ENCODE measurements at regions not wholly inside any gene's neighbourhood (a gene's known extent, or its start where the extent isn't known, plus 50 kb on each side); places are given as distances from the start of the nearest gene placed in this dataset.

- Histone ChIP-seq H3K27me3 (ENCODE audit: control insufficient read depth, extremely low read depth, insufficient read depth, low read length) (no peaks in the 10 kb centered on the region), H3K79me2 (ENCODE audit: control insufficient read depth, insufficient read depth, low read length) (no peaks in the 10 kb centered on the region), H3K4me1 (ENCODE audit: control insufficient read depth, extremely low read depth, insufficient read depth, low read length) (peaks cover 6% of the 10 kb centered on the region), H2AFZ (ENCODE audit: control insufficient read depth, low read length) (no peak overlapping the region), H3K27ac (ENCODE audit: control insufficient read depth, insufficient read depth, low read length) (no peak overlapping the region), H3K4me3 (ENCODE audit: control insufficient read depth in 2 of 3, extremely low read depth in 1 of 3, insufficient read depth in 2 of 3, low read depth in 1 of 3, low read length in 3 of 3) (no peak overlapping the region), H4K20me1 (ENCODE audit: control insufficient read depth, extremely low read depth, insufficient read depth, low read length) (no peaks in the 10 kb centered on the region), H3K9ac (ENCODE audit: control insufficient read depth, extremely low read depth, insufficient read depth, low read length) (no peak overlapping the region), H3K36me3 (ENCODE audit: control insufficient read depth in 2 of 2, extremely low read depth in 1 of 2, insufficient read depth in 2 of 2, low read length in 2 of 2) (no peaks in the 10 kb centered on the region), H3K9me1 (ENCODE audit: control insufficient read depth, extremely low read depth, insufficient read depth, low read length) (no peaks in the 10 kb centered on the region), H3K4me2 (ENCODE audit: control insufficient read depth, extremely low read depth, insufficient read depth, low read depth, low read length) (no peak overlapping the region), H3K9me3 (ENCODE audit: control insufficient read depth, low read depth, low read length) (no peaks in the 10 kb centered on the region)
- TF ChIP-seq EZH2 (IDR thresholded peaks at IDR 0.05; ENCODE audit: low read length) (no peak), CTCF (optimal IDR thresholded peaks at IDR 0.05 in 1 of 3, IDR thresholded peaks at IDR 0.05 in 1 of 3, conservative IDR thresholded peaks at IDR 0.05 in 1 of 3; ENCODE audit: extremely low read depth in 1 of 3, insufficient read depth in 2 of 3, low read length in 3 of 3) (no peak)
- dilution Hi-C loops (cut with MboI; ENCODE audit: extremely low pct_ligation_motif_present, low sequenced_read_pairs) = no loop called here
- FAIRE-seq (no peak), DNase-seq (ENCODE audit: low read depth, low spot score) (no peak)
Observed at GRCh38 chr2:224155371-224155770, 116.3 kb upstream of the SERPINE2 start.

DNA sequence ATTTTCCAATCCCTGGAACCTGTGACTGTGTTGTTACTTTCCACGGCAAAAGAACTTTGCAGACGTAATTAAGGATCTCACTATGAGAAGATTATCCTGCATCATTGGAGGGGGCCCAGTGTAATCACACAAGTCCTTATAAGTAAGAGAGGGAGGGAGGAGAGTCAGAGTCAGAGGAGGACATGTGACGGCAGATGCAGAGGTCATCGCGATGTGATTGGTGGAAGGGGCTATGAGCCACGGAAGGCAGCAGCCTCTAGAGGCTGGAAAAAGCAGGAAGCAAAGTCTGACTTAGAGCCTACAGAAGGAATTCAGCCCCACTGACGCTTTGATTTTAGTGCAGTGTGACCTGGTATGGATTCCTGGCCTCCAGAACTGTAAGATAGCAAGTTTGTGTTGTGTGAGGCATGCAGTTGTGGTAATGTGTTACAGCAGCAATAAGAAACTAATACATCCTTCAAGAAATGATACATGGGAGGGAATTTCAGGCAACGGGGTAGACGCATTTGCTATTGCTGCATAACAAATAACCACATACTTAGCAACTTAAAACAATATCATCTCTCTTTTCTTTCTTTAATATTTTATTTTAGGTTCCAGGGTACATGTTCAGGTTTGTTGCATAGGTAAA is 112.7 kb upstream of the SERPINE2 start:
- DNase-seq (ENCODE audit: low read depth, low spot score) (no peak), FAIRE-seq (no peak)
- no peak overlapping the region for H3K27ac ChIP-seq (ENCODE audit: control insufficient read depth, insufficient read depth, low read length)
- H2AFZ ChIP-seq (ENCODE audit: control insufficient read depth, low read length) = no peak overlapping the region
- TF ChIP-seq EZH2 (IDR thresholded peaks at IDR 0.05; ENCODE audit: low read length) (no peak), CTCF (optimal IDR thresholded peaks at IDR 0.05 in 1 of 3, IDR thresholded peaks at IDR 0.05 in 1 of 3, conservative IDR thresholded peaks at IDR 0.05 in 1 of 3; ENCODE audit: extremely low read depth in 1 of 3, insufficient read depth in 2 of 3, low read length in 3 of 3) (no peak)
- no peaks in the 10 kb centered on the region for H3K9me3 ChIP-seq (ENCODE audit: control insufficient read depth, low read depth, low read length)
- H3K4me3 ChIP-seq (ENCODE audit: control insufficient read depth in 2 of 3, extremely low read depth in 1 of 3, insufficient read depth in 2 of 3, low read depth in 1 of 3, low read length in 3 of 3) = no peak overlapping the region
- H3K4me2 ChIP-seq (ENCODE audit: control insufficient read depth, extremely low read depth, insufficient read depth, low read depth, low read length) = no peak overlapping the region
- dilution Hi-C loops (cut with MboI; ENCODE audit: extremely low pct_ligation_motif_present, low sequenced_read_pairs) = no loop called here
- no peaks in the 10 kb centered on the region for H4K20me1 ChIP-seq (ENCODE audit: control insufficient read depth, extremely low read depth, insufficient read depth, low read length)
- no peaks in the 10 kb centered on the region for H3K79me2 ChIP-seq (ENCODE audit: control insufficient read depth, insufficient read depth, low read length)
- H3K9ac ChIP-seq (ENCODE audit: control insufficient read depth, extremely low read depth, insufficient read depth, low read length) = no peak overlapping the region
- peaks cover 15% of the 10 kb centered on the region for H3K4me1 ChIP-seq (ENCODE audit: control insufficient read depth, extremely low read depth, insufficient read depth, low read length)
- no peaks in the 10 kb centered on the region for H3K9me1 ChIP-seq (ENCODE audit: control insufficient read depth, extremely low read depth, insufficient read depth, low read length)
- H3K27me3 ChIP-seq (ENCODE audit: control insufficient read depth, extremely low read depth, insufficient read depth, low read length) = no peaks in the 10 kb centered on the region
- no peaks in the 10 kb centered on the region for H3K36me3 ChIP-seq (ENCODE audit: control insufficient read depth in 2 of 2, extremely low read depth in 1 of 2, insufficient read depth in 2 of 2, low read length in 2 of 2)
